MM.1S (cell line): ENCODE measurements at regions not wholly inside any gene's neighbourhood (a gene's known extent, or its start where the extent isn't known, plus 50 kb on each side); places are given as distances from the start of the nearest gene placed in this dataset.
"Not testable (repeated sequence)": the region's sequence is repeated elsewhere in the genome, so short reads cannot be mapped to it uniquely, and the experiment has no call there.

Source experiments
- DNase-seq: peaks from one replicate; pipeline ENCODE4 v3.0.0-alpha.2; 2015
- H2AFZ ChIP-seq: fragments of 300-600 bp; sonication (generic); 2 replicates; pipeline ENCODE4 v1.6.0; 2016; ENCODE audit warnings: antibody characterized with exemption, low read length
- H3F3A ChIP-seq: fragments of 300-600 bp; sonication (generic); 2 replicates; pipeline ENCODE4 v1.6.1; 2016; ENCODE audit warnings: mild to moderate bottlenecking, antibody characterized with exemption, low read length, moderate library complexity, mixed read lengths; ENCODE audit not compliant: insufficient read depth
- H3K27ac ChIP-seq: fragments of 300-600 bp; sonication (generic); 2 replicates; pipeline ENCODE4 v1.5.1; 2016; ENCODE audit warnings: mild to moderate bottlenecking, low read length
- H3K27me3 ChIP-seq: fragments of 300-600 bp; sonication (generic); replicated peaks from 2 replicates; pipeline ENCODE4 v1.6.0; 2016; ENCODE audit warnings: low read length; ENCODE audit not compliant: insufficient read depth
- H3K36me3 ChIP-seq: fragments of 300-600 bp; sonication (generic); replicated peaks from 2 replicates; pipeline ENCODE4 v1.6.1; 2016; ENCODE audit warnings: mild to moderate bottlenecking, low read length, mixed read lengths; ENCODE audit not compliant: insufficient read depth
- H3K4me1 ChIP-seq: fragments of 300-600 bp; sonication (generic); 2 replicates; pipeline ENCODE4 v1.6.1; 2016; ENCODE audit warnings: low read length, mixed read lengths
- H3K4me2 ChIP-seq: fragments of 300-600 bp; sonication (generic); 2 replicates; pipeline ENCODE4 v1.6.0; 2016; ENCODE audit warnings: low read depth, low read length
- H3K4me3 ChIP-seq: fragments of 300-600 bp; sonication (generic); 2 replicates; pipeline ENCODE4 v1.5.1; 2016; ENCODE audit warnings: low read length, mixed read lengths
- H3K79me2 ChIP-seq: fragments of 300-600 bp; sonication (generic); 2 replicates; pipeline ENCODE4 v1.6.1; 2016; ENCODE audit warnings: mixed run types, low read length, mixed read lengths
- H3K9ac ChIP-seq: fragments of 300-600 bp; sonication (generic); 2 replicates; pipeline ENCODE4 v1.6.1; 2016; ENCODE audit warnings: low read length, mixed read lengths
- H3K9me2 ChIP-seq: fragments of 300-600 bp; sonication (generic); replicated peaks from 2 replicates; pipeline ENCODE4 v1.6.1; 2016; ENCODE audit warnings: mild to moderate bottlenecking, low read length, mixed read lengths; ENCODE audit not compliant: insufficient read depth
- H3K9me3 ChIP-seq: fragments of 300-600 bp; sonication (generic); replicated peaks from 2 replicates; pipeline ENCODE4 v1.6.1; 2016; ENCODE audit warnings: mild to moderate bottlenecking, low read length, mixed read lengths; ENCODE audit not compliant: insufficient read depth
- H4K20me1 ChIP-seq: fragments of 300-600 bp; sonication (generic); 2 replicates; pipeline ENCODE4 v1.6.1; 2016; ENCODE audit warnings: mild to moderate bottlenecking, low read length, moderate library complexity, mixed read lengths; ENCODE audit not compliant: insufficient read depth
- CTCF ChIP-seq: fragments of 300-600 bp; sonication (generic); IDR thresholded peaks from 2 replicates; pipeline ENCODE4 v1.5.1; 2016; ENCODE audit warnings: antibody characterized with exemption, low read length, mixed read lengths
- EZH2 ChIP-seq: fragments of 300-600 bp; sonication (generic); optimal IDR thresholded peaks from 2 replicates; pipeline ENCODE3; 2017; ENCODE audit warnings: low read depth, mild to moderate bottlenecking, antibody characterized with exemption, low read length, mixed read lengths
- EZH2phosphoT487 ChIP-seq: fragments of 300-600 bp; sonication (generic); IDR thresholded peaks from 2 replicates; pipeline ENCODE4 v1.6.1; 2018; ENCODE audit warnings: antibody characterized with exemption, low read length

DNA sequence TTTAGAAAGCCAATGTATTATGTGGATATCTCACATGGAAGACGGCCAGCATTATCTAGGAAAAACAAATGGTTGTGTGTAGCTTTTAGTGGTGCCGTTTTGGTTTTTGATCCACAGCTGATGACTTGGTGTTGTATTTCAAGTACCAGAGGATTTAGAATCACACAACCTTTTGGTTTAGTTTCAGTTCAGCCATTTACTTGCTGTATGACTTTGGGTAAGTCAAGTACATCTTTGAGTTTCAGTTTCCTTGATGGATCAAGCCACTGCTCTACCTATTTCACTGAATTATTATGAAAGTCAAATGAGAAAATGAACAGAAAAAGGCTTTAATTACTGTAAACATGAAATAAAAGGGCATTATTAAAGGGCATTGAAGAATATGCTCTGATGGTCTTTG is 205.6 kb downstream of the ZIC3 start:
- Histone ChIP-seq H4K20me1 (no peaks in the 10 kb centered on the region), H2AFZ (no peak overlapping the region), H3K4me2 (no peak overlapping the region), H3K9ac (no peak overlapping the region), H3K9me2 (no peaks in the 10 kb centered on the region), H3K4me3 (no peak overlapping the region), H3K4me1 (no peaks in the 10 kb centered on the region), H3K27ac (no peak overlapping the region), H3K36me3 (no peaks in the 10 kb centered on the region), H3F3A (no peaks in the 10 kb centered on the region), H3K27me3 (no peaks in the 10 kb centered on the region), H3K79me2 (no peaks in the 10 kb centered on the region), H3K9me3 (no peaks in the 10 kb centered on the region)
- DNase-seq, result peak; percentile 31
- no peak for TF ChIP-seq EZH2
- TF ChIP-seq CTCF, result no peak
- TF ChIP-seq EZH2phosphoT487, result no peak

- DNase-seq, result no peak
- H3K4me2 ChIP-seq, result no peak overlapping the region
- no peaks in the 10 kb centered on the region for H3K27me3 ChIP-seq
Observed at GRCh38 chrX:137792214-137792613, 226.3 kb downstream of the ZIC3 start.

DNA sequence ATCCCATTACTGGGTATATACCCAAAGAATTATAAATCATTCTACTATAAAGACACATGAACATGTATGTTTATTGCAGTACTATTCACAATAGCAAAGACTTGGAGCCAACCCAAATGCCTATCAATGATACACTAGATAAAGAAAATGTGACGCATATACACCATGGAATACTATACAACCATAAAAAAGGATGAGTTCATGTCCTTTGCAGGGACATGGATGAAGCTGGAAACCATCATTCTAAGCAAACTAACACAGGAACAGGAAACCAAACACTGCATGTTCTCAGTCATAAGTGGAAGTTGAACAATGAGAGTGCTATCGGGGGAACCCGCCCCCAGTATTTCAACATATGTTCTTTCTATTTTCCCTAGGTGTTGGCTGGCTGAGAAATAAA is 232.0 kb downstream of the ZIC3 start:
- not testable (repeated sequence) for H3K4me3 ChIP-seq, H3F3A ChIP-seq, H3K27me3 ChIP-seq, H3K9ac ChIP-seq, H3K27ac ChIP-seq, H3K4me2 ChIP-seq, H3K9me2 ChIP-seq, H3K79me2 ChIP-seq, H4K20me1 ChIP-seq, H2AFZ ChIP-seq, DNase-seq, H3K36me3 ChIP-seq, H3K9me3 ChIP-seq, H3K4me1 ChIP-seq

More at GRCh38 chrX:137792214-137792613, 226.3 kb downstream of the ZIC3 start:
- no peak for TF ChIP-seq EZH2
- no peak for TF ChIP-seq CTCF
- no peak for TF ChIP-seq EZH2phosphoT487
- H3K27ac ChIP-seq, result no peak overlapping the region
- no peaks in the 10 kb centered on the region for H3K9me2 ChIP-seq
- no peak overlapping the region for H2AFZ ChIP-seq
- H3K4me1 ChIP-seq, result no peaks in the 10 kb centered on the region
- no peaks in the 10 kb centered on the region for H3K36me3 ChIP-seq
- H3K79me2 ChIP-seq, result no peaks in the 10 kb centered on the region
- no peaks in the 10 kb centered on the region for H3F3A ChIP-seq
- no peak overlapping the region for H3K4me3 ChIP-seq
- H3K9ac ChIP-seq, result no peak overlapping the region
- no peaks in the 10 kb centered on the region for H4K20me1 ChIP-seq
- H3K9me3 ChIP-seq, result no peaks in the 10 kb centered on the region

- Histone ChIP-seq H3K4me1 (no peaks in the 10 kb centered on the region), H3K9ac (no peak overlapping the region), H3K27ac (no peak overlapping the region), H3K27me3 (no peaks in the 10 kb centered on the region), H3K79me2 (no peaks in the 10 kb centered on the region), H3K4me2 (no peak overlapping the region), H3F3A (no peaks in the 10 kb centered on the region), H2AFZ (no peak overlapping the region), H4K20me1 (no peaks in the 10 kb centered on the region), H3K9me3 (no peaks in the 10 kb centered on the region), H3K36me3 (no peaks in the 10 kb centered on the region), H3K4me3 (no peak overlapping the region), H3K9me2 (no peaks in the 10 kb centered on the region)
- no peak for TF ChIP-seq EZH2
- TF ChIP-seq CTCF, result no peak
- no peak for TF ChIP-seq EZH2phosphoT487
- DNase-seq, result no peak
Observed at GRCh38 chrX:137823257-137823656, 257.3 kb downstream of the ZIC3 start.
